ENCODE measurements at regions not wholly inside any gene's neighbourhood (a gene's known extent, or its start where the extent isn't known, plus 50 kb on each side); places are given as distances from the start of the nearest gene placed in this dataset.

- Histone ChIP-seq H3K4me3 (no peak overlapping the region), H3K9me3 (no peaks in the 10 kb centered on the region), H3K36me3 (no peaks in the 10 kb centered on the region), H3K4me1 (no peaks in the 10 kb centered on the region), H3K27me3 (no peaks in the 10 kb centered on the region), H3K27ac (no peak overlapping the region)
- WGBS, result 18% methylated on average over 1 of the region's 1 CpG
- no peak for TF ChIP-seq CTCF (IDR thresholded peaks at IDR 0.05)
- TF ChIP-seq POLR2AphosphoS5 (IDR thresholded peaks at IDR 0.05), result no peak
- TF ChIP-seq EP300 (IDR thresholded peaks at IDR 0.05), result no peak
- no peak for TF ChIP-seq POLR2A (IDR thresholded peaks at IDR 0.05)
- DNase-seq (ENCODE audit: low spot score in 2 of 2), result no peak
Observed at GRCh38 chr2:142542431-142542910, 335.0 kb upstream of the KYNU start.

GRCh38 chr2:142536966-142537365 lies 340.5 kb upstream of the KYNU start:
- DNase-seq (ENCODE audit: low spot score in 2 of 2), result no peak
- Histone ChIP-seq H3K9me3 (no peaks in the 10 kb centered on the region), H3K36me3 (no peaks in the 10 kb centered on the region), H3K4me3 (no peak overlapping the region), H3K27me3 (no peaks in the 10 kb centered on the region), H3K27ac (no peak overlapping the region), H3K4me1 (no peaks in the 10 kb centered on the region)
- 93% methylated on average over 6 of the region's 6 CpGs for WGBS
- no peak for TF ChIP-seq POLR2A (IDR thresholded peaks at IDR 0.05)
- no peak for TF ChIP-seq EP300 (IDR thresholded peaks at IDR 0.05)
- TF ChIP-seq CTCF (IDR thresholded peaks at IDR 0.05), result no peak
- no peak for TF ChIP-seq POLR2AphosphoS5 (IDR thresholded peaks at IDR 0.05)

- WGBS, result 70% methylated on average over 6 of the region's 6 CpGs
- Histone ChIP-seq H3K4me1 (no peaks in the 10 kb centered on the region), H3K36me3 (no peaks in the 10 kb centered on the region), H3K4me3 (no peak overlapping the region), H3K27ac (no peak overlapping the region), H3K27me3 (no peaks in the 10 kb centered on the region), H3K9me3 (no peaks in the 10 kb centered on the region)
- no peak for TF ChIP-seq EP300 (IDR thresholded peaks at IDR 0.05)
- TF ChIP-seq CTCF (IDR thresholded peaks at IDR 0.05), result no peak
- TF ChIP-seq POLR2AphosphoS5 (IDR thresholded peaks at IDR 0.05), result no peak
- no peak for TF ChIP-seq POLR2A (IDR thresholded peaks at IDR 0.05)
- DNase-seq (ENCODE audit: low spot score in 2 of 2), result no peak
Observed at GRCh38 chr2:142536492-142536891, 341.0 kb upstream of the KYNU start.

GRCh38 chr2:142535311-142535710 lies 342.2 kb upstream of the KYNU start:
- Histone ChIP-seq H3K4me3 (no peak overlapping the region), H3K27me3 (no peaks in the 10 kb centered on the region), H3K9me3 (no peaks in the 10 kb centered on the region), H3K4me1 (no peaks in the 10 kb centered on the region), H3K27ac (no peak overlapping the region), H3K36me3 (no peaks in the 10 kb centered on the region)
- TF ChIP-seq EP300 (IDR thresholded peaks at IDR 0.05), result no peak
- no peak for TF ChIP-seq POLR2A (IDR thresholded peaks at IDR 0.05)
- TF ChIP-seq POLR2AphosphoS5 (IDR thresholded peaks at IDR 0.05), result no peak
- no peak for TF ChIP-seq CTCF (IDR thresholded peaks at IDR 0.05)
- no peak for DNase-seq (ENCODE audit: low spot score in 2 of 2)

- H3K27me3 ChIP-seq, result no peaks in the 10 kb centered on the region
- WGBS, result 73% methylated on average over 5 of the region's 5 CpGs
- TF ChIP-seq POLR2A (IDR thresholded peaks at IDR 0.05), result no peak
- TF ChIP-seq POLR2AphosphoS5 (IDR thresholded peaks at IDR 0.05), result no peak
- no peak for TF ChIP-seq EP300 (IDR thresholded peaks at IDR 0.05)
- no peak for TF ChIP-seq CTCF (IDR thresholded peaks at IDR 0.05)
- no peak overlapping the region for H3K27ac ChIP-seq
- DNase-seq (ENCODE audit: low spot score in 2 of 2), result no peak
- no peaks in the 10 kb centered on the region for H3K9me3 ChIP-seq
- H3K4me3 ChIP-seq, result no peak overlapping the region
- no peaks in the 10 kb centered on the region for H3K4me1 ChIP-seq
- no peaks in the 10 kb centered on the region for H3K36me3 ChIP-seq
Observed at GRCh38 chr2:142533177-142533576, 344.3 kb upstream of the KYNU start.
